Retinal pigment epithelial cell (primary cell): ENCODE measurements at regions not wholly inside any gene's neighbourhood (a gene's known extent, or its start where the extent isn't known, plus 50 kb on each side); places are given as distances from the start of the nearest gene placed in this dataset.

Experiments
- DNase-seq: peaks from one replicate; pipeline ENCODE4 v3.0.0-alpha.2; 2010; ENCODE audit warnings: low read depth
- H3K4me3 ChIP-seq: 2 replicates; pipeline ENCODE4 v1.5.1; 2011; ENCODE audit warnings: mild to moderate bottlenecking, low read length, control low read depth, moderate library complexity
- CTCF ChIP-seq: conservative IDR thresholded peaks from 2 replicates; pipeline ENCODE4 v1.5.1; 2011; ENCODE audit warnings: low read depth, low read length, control low read depth, inconsistent platforms

DNA sequence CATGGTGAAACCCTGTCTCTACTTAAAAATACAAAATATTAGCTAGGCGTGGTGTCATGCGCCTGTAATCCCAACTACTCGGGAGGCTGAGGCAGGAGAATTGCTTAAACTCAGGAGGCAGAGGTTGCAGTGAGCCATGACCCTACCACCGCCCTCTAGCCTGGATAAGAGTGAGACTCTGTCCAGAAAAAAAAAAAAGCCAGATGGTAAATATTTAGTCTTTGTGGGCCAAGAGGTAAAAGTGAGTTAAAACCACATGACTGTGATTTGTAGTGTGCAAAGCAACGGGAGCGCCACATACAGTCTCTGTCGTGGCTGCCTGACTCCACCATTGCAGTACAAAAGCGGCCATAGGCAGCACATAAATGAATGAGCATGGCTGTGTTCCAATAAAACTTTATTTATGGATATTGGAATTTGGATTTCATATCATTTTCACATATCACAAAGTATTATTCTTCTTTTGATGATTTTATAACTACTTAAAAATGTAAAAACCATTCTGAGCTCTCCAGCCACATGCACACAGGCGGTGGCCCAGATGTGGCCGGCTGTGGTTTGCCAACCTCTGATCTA lies 51.8 kb upstream of the CASZ1 start:
- no peak for TF ChIP-seq CTCF
- no peak overlapping the region for H3K4me3 ChIP-seq
- DNase-seq, result no peak

GRCh38 chr1:10850026-10850425 lies 53.6 kb upstream of the CASZ1 start:
- no peak for DNase-seq

DNA sequence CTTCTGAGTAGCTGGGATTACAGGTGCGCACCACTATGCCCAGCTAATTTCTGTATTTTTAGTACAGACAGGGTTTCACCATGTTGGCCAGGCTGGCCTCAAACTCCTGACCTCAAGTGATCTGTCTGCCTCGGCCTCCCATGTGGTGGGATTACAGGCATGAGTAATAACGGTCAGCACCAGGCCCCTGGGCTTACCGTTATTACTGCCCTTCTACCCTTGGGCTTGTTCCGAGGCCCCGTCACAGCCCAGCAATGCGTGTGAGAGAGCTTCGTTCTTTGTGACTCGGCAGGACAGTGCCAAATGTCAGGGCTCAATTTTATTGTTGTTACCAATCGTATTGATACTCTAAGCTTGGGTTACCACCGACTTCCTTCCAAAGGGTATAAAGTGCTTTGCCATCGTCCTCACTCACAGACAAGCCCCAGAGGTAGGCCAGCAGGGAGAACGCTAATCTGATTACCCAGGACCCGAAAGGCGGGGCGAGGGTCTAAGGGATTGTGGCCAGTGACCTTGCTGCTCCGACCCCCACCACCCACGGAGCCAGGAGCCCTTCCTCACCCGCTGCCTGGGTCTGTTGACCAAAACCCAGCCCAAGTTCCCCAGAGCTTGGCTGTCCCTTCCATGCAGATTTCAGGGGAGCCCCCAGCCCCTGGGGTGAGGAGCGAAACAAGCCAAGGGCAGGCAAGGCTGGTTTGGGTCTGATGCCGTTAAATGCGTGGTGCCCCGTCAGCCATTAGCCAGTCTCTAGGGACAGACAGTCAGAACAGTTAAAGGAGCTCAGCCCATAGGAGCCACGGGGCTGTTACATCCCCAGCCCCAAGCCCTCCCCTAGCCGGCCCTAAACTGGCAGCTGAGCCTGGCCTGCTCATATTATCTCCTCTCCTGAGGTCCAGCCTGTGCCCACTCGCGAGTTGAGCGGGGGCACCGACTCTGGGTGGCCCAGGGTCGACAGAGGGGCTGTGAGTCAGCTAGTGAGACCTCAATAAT lies 54.9 kb upstream of the CASZ1 start:
- TF ChIP-seq CTCF, result no peak
- peak; percentile 26 for DNase-seq
- H3K4me3 ChIP-seq, result no peak overlapping the region

More at GRCh38 chr1:10850026-10850425, 53.6 kb upstream of the CASZ1 start:
- H3K4me3 ChIP-seq, result no peak overlapping the region
- TF ChIP-seq CTCF, result no peak

DNA sequence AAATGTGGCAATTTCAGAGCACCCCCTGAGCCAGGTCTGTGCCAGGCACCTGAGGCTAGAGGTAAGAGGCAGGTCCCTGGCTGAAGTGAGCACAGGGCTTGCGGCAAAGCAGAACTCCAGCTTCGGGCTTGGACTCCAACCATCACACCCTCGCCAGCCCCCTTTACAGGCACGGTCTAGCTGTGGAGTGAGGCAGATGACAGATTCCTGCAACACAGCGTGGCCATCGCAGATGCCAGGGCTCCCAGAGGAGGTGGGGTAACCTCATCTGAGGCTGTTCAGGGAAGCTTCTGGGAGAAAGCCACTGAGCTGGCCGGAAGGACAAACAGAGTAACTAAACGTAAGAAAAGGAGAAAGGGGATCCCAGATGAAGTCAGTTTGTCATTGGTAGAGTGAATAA lies 55.6 kb upstream of the CASZ1 start:
- no peak for TF ChIP-seq CTCF
- no peak overlapping the region for H3K4me3 ChIP-seq
- no peak for DNase-seq

GRCh38 chr1:10852486-10852885 lies 56.0 kb upstream of the CASZ1 start:
- H3K4me3 ChIP-seq, result no peak overlapping the region
- no peak for TF ChIP-seq CTCF
- DNase-seq, result no peak

DNA sequence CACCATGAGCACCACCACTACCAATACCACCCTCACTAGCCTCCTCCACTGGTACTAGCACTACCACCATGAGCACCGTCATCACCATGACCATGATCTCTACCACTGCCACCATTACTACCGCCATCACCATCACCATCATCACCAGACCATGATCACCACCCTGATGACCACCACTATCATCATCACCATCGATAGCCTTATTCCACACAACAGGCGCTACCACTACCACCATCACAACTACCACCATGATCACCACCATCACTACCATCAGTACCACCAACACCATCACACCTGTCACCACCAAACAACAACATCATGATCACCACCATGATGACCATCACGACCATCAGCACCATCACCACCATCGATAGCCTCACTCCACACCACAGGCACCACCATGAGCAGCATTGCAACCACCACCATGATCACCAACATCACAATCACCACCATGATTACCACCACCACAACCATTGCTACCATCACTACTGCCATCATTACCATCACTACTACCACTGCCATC lies 56.6 kb upstream of the CASZ1 start:
- H3K4me3 ChIP-seq, result no peak overlapping the region
- no peak for TF ChIP-seq CTCF
- DNase-seq, result no peak
